IMR-90 (cell line): ENCODE measurements at regions not wholly inside any gene's neighbourhood (a gene's known extent, or its start where the extent isn't known, plus 50 kb on each side); places are given as distances from the start of the nearest gene placed in this dataset.

Experiments
- ATAC-seq: fragments of 200-7000 bp; cut with Tn5 transposase; 2 replicates; pipeline ENCODE4 v1.9.1; 2020; ENCODE audit warnings: low read depth, mild to moderate bottlenecking, moderate library complexity
- BruUV-seq: library from RNA; stranded (reverse); fragments of 400-500 nt; replicated peaks from 2 replicates; lab custom pipeline; 2021; lab: Mats Ljungman, UMichigan
- CTCF ChIA-PET: fragments of 300-600 bp; formaldehyde crosslinking; extraction: SDS; loops from one replicate; lab custom pipeline; 2021; ENCODE audit warnings: antibody characterized with exemption; lab: Yijun Ruan, JAX
- POLR2A ChIA-PET: fragments of 300-600 bp; sonication (Branson Sonifier 250); formaldehyde crosslinking; loops from one replicate; lab custom pipeline; 2022; ENCODE audit warnings: antibody characterized with exemption; ENCODE audit not compliant: unreplicated experiment; lab: Charles Lee
- DNase-seq: peaks from one replicate; pipeline ENCODE4 v3.0.0; 2013
- H2AFZ ChIP-seq: replicated peaks from 2 replicates; pipeline ENCODE3; 2013; ENCODE audit warnings: low read length, mild to moderate bottlenecking; ENCODE audit not compliant: poor library complexity
- H2AK5ac ChIP-seq: 2 replicates; pipeline ENCODE4 v1.6.1; 2013; ENCODE audit warnings: low read depth, low read length, inconsistent platforms
- H2AK9ac ChIP-seq: replicated peaks from 2 replicates; pipeline ENCODE3; 2013; ENCODE audit warnings: mild to moderate bottlenecking, low read depth, low read length, moderate library complexity; ENCODE audit not compliant: poor library complexity
- H2BK120ac ChIP-seq: 2 replicates; pipeline ENCODE4 v1.6.1; 2013; ENCODE audit warnings: low read depth, low read length, inconsistent platforms
- H2BK15ac ChIP-seq: 3 replicates; pipeline ENCODE4 v1.6.1; 2013; ENCODE audit warnings: low read depth, low read length, inconsistent platforms
- H2BK20ac ChIP-seq: 2 replicates; pipeline ENCODE4 v1.6.1; 2013; ENCODE audit warnings: low read depth, mild to moderate bottlenecking, inconsistent platforms, low read length, moderate library complexity
- H2BK5ac ChIP-seq: 2 replicates; pipeline ENCODE4 v1.6.1; 2013; ENCODE audit warnings: mild to moderate bottlenecking, low read depth, low read length, inconsistent platforms; ENCODE audit not compliant: poor library complexity, severe bottlenecking
- H3K14ac ChIP-seq: replicated peaks from 2 replicates; pipeline ENCODE4 v1.6.1; 2013; ENCODE audit warnings: low read depth, low read length, inconsistent platforms
- H3K18ac ChIP-seq: 2 replicates; pipeline ENCODE4 v1.6.1; 2013; ENCODE audit warnings: low read depth, low read length, control low read depth
- H3K23ac ChIP-seq: 2 replicates; pipeline ENCODE4 v1.6.1; 2013; ENCODE audit warnings: low read depth, low read length, inconsistent platforms
- H3K27ac ChIP-seq: 2 replicates; pipeline ENCODE4 v1.5.1; 2013; ENCODE audit warnings: mild to moderate bottlenecking, control low read depth, low read length; ENCODE audit not compliant: insufficient read depth
- H3K27me3 ChIP-seq: 2 replicates; pipeline ENCODE4 v1.6.1; 2013; ENCODE audit warnings: low read length; ENCODE audit not compliant: control insufficient read depth, insufficient read depth
- H3K36me3 ChIP-seq: 2 replicates; pipeline ENCODE4 v1.6.1; 2013; ENCODE audit warnings: low read length, mixed read lengths; ENCODE audit not compliant: control insufficient read depth, insufficient read depth
- H3K4ac ChIP-seq: 2 replicates; pipeline ENCODE4 v1.6.1; 2013; ENCODE audit warnings: low read depth, low read length, inconsistent platforms
- H3K4me1 ChIP-seq: 2 replicates; pipeline ENCODE4 v1.6.1; 2013; ENCODE audit warnings: low read length, mixed read lengths; ENCODE audit not compliant: control insufficient read depth, insufficient read depth
- H3K4me2 ChIP-seq: 2 replicates; pipeline ENCODE4 v1.6.1; 2013; ENCODE audit warnings: low read depth, mild to moderate bottlenecking, control low read depth, low read length, moderate library complexity
- H3K4me3 ChIP-seq: 2 replicates; pipeline ENCODE4 v1.5.1; 2013; ENCODE audit warnings: low read depth, mild to moderate bottlenecking, control low read depth, low read length, moderate library complexity; ENCODE audit not compliant: insufficient read depth
- H3K56ac ChIP-seq: 2 replicates; pipeline ENCODE4 v1.6.1; 2013; ENCODE audit warnings: low read length, inconsistent platforms; ENCODE audit not compliant: insufficient read depth; ENCODE audit errors: extremely low read depth
- H3K79me1 ChIP-seq, 2 experiments: 2 replicates each; pipeline ENCODE4 v1.6.1; 2013; ENCODE audit warnings: low read length in 2 of 2, inconsistent platforms in 1 of 2, low read depth in 1 of 2
- H3K9ac ChIP-seq: 2 replicates; pipeline ENCODE4 v1.6.1; 2013; ENCODE audit warnings: low read depth, low read length, control low read depth
- H3K9me1 ChIP-seq: 2 replicates; pipeline ENCODE4 v1.6.1; 2013; ENCODE audit warnings: low read length, inconsistent platforms; ENCODE audit not compliant: insufficient read depth
- H3K9me3 ChIP-seq: 2 replicates; pipeline ENCODE4 v1.6.1; 2013; ENCODE audit warnings: low read length; ENCODE audit not compliant: control insufficient read depth, insufficient read depth
- H4K20me1 ChIP-seq: 2 replicates; pipeline ENCODE4 v1.6.1; 2013; ENCODE audit warnings: low read length, inconsistent platforms; ENCODE audit not compliant: insufficient read depth
- H4K5ac ChIP-seq: 2 replicates; pipeline ENCODE4 v1.6.1; 2013; ENCODE audit warnings: mild to moderate bottlenecking, low read depth, low read length, control low read depth
- H4K8ac ChIP-seq, 2 experiments: 2 replicates each; pipeline ENCODE4 v1.6.1; 2013; ENCODE audit warnings: low read depth in 2 of 2, low read length in 2 of 2, control low read depth in 1 of 2, inconsistent platforms in 1 of 2
- H4K91ac ChIP-seq: 2 replicates; pipeline ENCODE4 v1.6.1; 2013; ENCODE audit warnings: low read depth, low read length, inconsistent platforms; ENCODE audit not compliant: insufficient read depth
- WGBS, 2 experiments: methylation state at CpG; one replicate each; pipeline versions ENCODE4 v1.1.5 to v1.1.7; 2013; ENCODE audit warnings: missing lambda C conversion rate in 2 of 2; ENCODE audit not compliant: insufficient read length in 1 of 2; ENCODE audit errors: extremely low coverage in 2 of 2; 5-methylcytosine and 5-hydroxymethylcytosine counted together
- dilution Hi-C: fragments of 300-500 bp; cut with HindIII; formaldehyde crosslinking; loops from one replicate; pipeline ENCODE4 v1.14.3; 2018; ENCODE audit warnings: low sequenced_read_pairs; ENCODE audit not compliant: unreplicated experiment
- in situ Hi-C: fragments of 300-500 bp; cut with MboI; formaldehyde crosslinking; loops from 3 replicates; pipeline ENCODE4 v1.14.3; 2019; ENCODE audit warnings: low sequenced_read_pairs, inconsistent platforms, mixed read lengths
- intact Hi-C: fragments of 100-400 bp; cut with micrococcal nuclease; formaldehyde crosslinking; loops from 2 replicates; pipeline ENCODE4 v1.10.0; 2022
- TF ChIP-seq, protein P1 (sequence below): conservative IDR thresholded peaks from 2 replicates; pipeline ENCODE4 v1.5.1; 2012; ENCODE audit warnings: mild to moderate bottlenecking, low read depth, low read length, improper control_type of control experiment

DNA sequence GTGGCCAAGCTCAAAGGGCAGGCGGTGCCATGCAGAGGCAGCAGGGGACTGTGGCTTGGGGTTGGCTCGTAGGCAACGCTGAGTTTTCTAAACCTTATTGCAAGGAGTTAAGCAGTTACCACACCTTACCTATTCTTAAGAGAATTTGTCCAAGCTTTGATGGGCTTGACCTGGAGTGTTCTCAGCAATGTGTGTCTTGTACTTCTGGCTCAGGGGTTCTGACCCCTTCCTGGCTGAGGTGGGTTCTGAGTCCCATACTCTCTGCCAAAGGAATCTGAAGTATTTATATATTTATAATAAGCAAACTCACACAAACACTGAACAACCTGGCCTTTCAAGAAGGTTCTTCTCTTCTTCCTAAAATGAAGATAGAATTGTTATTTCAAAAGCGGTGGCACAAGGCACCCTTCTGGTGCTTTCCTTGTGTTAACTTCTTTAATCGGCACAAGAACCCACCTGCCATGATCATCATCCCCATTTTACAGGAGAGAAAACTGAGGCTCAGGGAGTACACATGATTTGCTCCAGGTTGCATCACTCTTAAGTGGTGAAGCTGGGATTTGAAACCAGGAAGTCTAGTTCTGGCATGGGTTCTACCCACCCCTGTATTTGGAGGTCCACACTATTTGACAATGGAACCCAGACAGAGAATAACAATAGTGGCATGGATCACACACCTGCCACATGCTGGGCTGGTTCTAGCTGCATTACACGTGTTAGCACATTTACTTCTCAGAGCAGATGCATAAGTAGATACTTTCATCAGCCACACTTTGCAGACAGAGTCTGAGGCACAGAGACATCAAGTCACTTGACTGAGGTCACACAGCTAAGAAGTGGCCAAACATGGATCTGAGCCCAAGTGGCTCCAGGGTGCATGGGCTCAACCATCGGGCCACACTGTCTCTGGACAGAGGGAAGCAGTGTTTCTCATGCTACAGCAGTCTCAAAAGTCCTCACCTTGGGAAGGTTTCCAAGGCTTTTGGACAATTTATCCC is 224.0 kb downstream of the AACS start:
- Histone ChIP-seq H3K9me3 (peaks cover 18% of the 10 kb centered on the region), H2BK5ac (no peak overlapping the region), H2BK15ac (no peak overlapping the region), H3K56ac (no peak overlapping the region), H3K4me3 (no peak overlapping the region), H3K27me3 (no peaks in the 10 kb centered on the region), H4K8ac (no peak overlapping the region), H2AFZ (no peak overlapping the region), H3K4me2 (no peak overlapping the region), H3K36me3 (no peaks in the 10 kb centered on the region), H3K18ac (no peak overlapping the region), H3K14ac (no peak overlapping the region), H4K20me1 (no peaks in the 10 kb centered on the region), H3K27ac (no peak overlapping the region), H2AK9ac (no peak overlapping the region), H2BK120ac (no peak overlapping the region), H3K23ac (no peak overlapping the region), H3K4ac (no peak overlapping the region), H2AK5ac (no peak overlapping the region), H3K9ac (no peak overlapping the region), H4K5ac (no peak overlapping the region), H2BK20ac (no peak overlapping the region), H4K91ac (no peak overlapping the region), H3K4me1 (no peaks in the 10 kb centered on the region), H3K79me1 (no peaks in the 10 kb centered on the region), H3K9me1 (no peaks in the 10 kb centered on the region)
- ChIA-PET POLR2A (no interaction called here), CTCF (no interaction called here)
- TF ChIP-seq, protein P1, sequence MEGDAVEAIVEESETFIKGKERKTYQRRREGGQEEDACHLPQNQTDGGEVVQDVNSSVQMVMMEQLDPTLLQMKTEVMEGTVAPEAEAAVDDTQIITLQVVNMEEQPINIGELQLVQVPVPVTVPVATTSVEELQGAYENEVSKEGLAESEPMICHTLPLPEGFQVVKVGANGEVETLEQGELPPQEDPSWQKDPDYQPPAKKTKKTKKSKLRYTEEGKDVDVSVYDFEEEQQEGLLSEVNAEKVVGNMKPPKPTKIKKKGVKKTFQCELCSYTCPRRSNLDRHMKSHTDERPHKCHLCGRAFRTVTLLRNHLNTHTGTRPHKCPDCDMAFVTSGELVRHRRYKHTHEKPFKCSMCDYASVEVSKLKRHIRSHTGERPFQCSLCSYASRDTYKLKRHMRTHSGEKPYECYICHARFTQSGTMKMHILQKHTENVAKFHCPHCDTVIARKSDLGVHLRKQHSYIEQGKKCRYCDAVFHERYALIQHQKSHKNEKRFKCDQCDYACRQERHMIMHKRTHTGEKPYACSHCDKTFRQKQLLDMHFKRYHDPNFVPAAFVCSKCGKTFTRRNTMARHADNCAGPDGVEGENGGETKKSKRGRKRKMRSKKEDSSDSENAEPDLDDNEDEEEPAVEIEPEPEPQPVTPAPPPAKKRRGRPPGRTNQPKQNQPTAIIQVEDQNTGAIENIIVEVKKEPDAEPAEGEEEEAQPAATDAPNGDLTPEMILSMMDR = no peak
- in situ Hi-C loops (no loop called here), intact Hi-C loops (no loop called here), dilution Hi-C loops (no loop called here)
- ATAC-seq (no peak), DNase-seq (no peak)
- WGBS, 2 experiments = 30% methylated on average over 1 of the region's 7 CpGs; no CpG with 5 or more reads in 1 of the 2 experiments
- BruUV-seq = no TSS peak
